Neural progenitor cell (in vitro differentiated cells): ENCODE measurements at regions not wholly inside any gene's neighbourhood (a gene's known extent, or its start where the extent isn't known, plus 50 kb on each side); places are given as distances from the start of the nearest gene placed in this dataset.

Source experiments
- EZH2 ChIP-seq: fragments of 200-600 bp; sonication (generic); IDR thresholded peaks from 2 replicates; pipeline ENCODE4 v1.6.1; 2017; ENCODE audit warnings: antibody characterized with exemption, mild to moderate bottlenecking, moderate library complexity
- EZH2phosphoT487 ChIP-seq: fragments of 200-600 bp; sonication (generic); IDR thresholded peaks from 2 replicates; pipeline ENCODE4 v1.6.1; 2017; ENCODE audit warnings: antibody characterized with exemption
- TF ChIP-seq, protein P1 (sequence below): fragments of 200-600 bp; sonication (generic); IDR thresholded peaks from 2 replicates; pipeline ENCODE4 v1.5.1; 2017; ENCODE audit warnings: antibody characterized with exemption, mild to moderate bottlenecking

DNA sequence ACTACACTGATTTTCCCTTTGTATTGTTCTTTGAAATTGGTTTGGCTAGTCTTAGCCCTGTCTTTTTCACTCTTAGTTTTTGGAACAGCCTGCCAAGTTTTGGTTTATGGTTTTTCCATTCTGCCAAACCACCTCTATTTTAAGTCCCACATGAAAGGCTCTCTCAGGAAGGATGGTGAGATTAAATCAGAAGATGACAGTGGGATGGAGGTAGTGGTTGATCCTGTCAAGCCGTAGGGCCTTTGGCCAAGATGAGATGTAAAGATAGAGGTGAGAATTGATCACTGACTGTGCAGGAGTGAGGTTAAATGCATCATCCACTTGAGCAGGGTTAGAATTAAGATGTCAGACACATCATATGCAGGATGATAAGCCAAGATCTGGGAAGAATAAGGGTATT lies 948.5 kb downstream of the SLC4A3 start:
- TF ChIP-seq, protein P1, sequence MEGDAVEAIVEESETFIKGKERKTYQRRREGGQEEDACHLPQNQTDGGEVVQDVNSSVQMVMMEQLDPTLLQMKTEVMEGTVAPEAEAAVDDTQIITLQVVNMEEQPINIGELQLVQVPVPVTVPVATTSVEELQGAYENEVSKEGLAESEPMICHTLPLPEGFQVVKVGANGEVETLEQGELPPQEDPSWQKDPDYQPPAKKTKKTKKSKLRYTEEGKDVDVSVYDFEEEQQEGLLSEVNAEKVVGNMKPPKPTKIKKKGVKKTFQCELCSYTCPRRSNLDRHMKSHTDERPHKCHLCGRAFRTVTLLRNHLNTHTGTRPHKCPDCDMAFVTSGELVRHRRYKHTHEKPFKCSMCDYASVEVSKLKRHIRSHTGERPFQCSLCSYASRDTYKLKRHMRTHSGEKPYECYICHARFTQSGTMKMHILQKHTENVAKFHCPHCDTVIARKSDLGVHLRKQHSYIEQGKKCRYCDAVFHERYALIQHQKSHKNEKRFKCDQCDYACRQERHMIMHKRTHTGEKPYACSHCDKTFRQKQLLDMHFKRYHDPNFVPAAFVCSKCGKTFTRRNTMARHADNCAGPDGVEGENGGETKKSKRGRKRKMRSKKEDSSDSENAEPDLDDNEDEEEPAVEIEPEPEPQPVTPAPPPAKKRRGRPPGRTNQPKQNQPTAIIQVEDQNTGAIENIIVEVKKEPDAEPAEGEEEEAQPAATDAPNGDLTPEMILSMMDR, result no peak
- TF ChIP-seq EZH2phosphoT487 (no peak), EZH2 (no peak)
